HEK293T (cell line): ENCODE measurements at regions not wholly inside any gene's neighbourhood (a gene's known extent, or its start where the extent isn't known, plus 50 kb on each side); places are given as distances from the start of the nearest gene placed in this dataset.

Source experiments
- BHLHE40 ChIP-seq: fragments of 450-650 bp; IDR thresholded peaks from 2 replicates; pipeline ENCODE4 v1.6.1; 2016; ENCODE audit warnings: mild to moderate bottlenecking, moderate library complexity, borderline replicate concordance
- CTBP1 ChIP-seq: fragments of 450-650 bp; IDR thresholded peaks from 2 replicates; pipeline ENCODE4 v1.6.1; 2016; ENCODE audit warnings: borderline replicate concordance
- FOXM1 ChIP-seq: fragments of 450-650 bp; IDR thresholded peaks from 2 replicates; pipeline ENCODE4 v1.6.1; 2017; ENCODE audit warnings: mild to moderate bottlenecking, borderline replicate concordance
- HDGF ChIP-seq: fragments of 450-650 bp; IDR thresholded peaks from 2 replicates; pipeline ENCODE4 v1.6.1; 2017; ENCODE audit warnings: antibody characterized with exemption, borderline replicate concordance
- LEF1 ChIP-seq: fragments of 450-650 bp; IDR thresholded peaks from 2 replicates; pipeline ENCODE4 v1.6.1; 2017; ENCODE audit warnings: mild to moderate bottlenecking, borderline replicate concordance
- NFRKB ChIP-seq: fragments of 450-650 bp; IDR thresholded peaks from 2 replicates; pipeline ENCODE4 v1.6.1; 2016; ENCODE audit warnings: mild to moderate bottlenecking, moderate library complexity
- SP1 ChIP-seq: fragments of 450-650 bp; IDR thresholded peaks from 2 replicates; pipeline ENCODE4 v1.6.1; 2017
- SUZ12 ChIP-seq: fragments of 450-650 bp; IDR thresholded peaks from 2 replicates; pipeline ENCODE4 v1.6.1; 2016; ENCODE audit warnings: mild to moderate bottlenecking
- ZNF384 ChIP-seq: fragments of 450-650 bp; IDR thresholded peaks from 2 replicates; pipeline ENCODE4 v1.6.1; 2016

DNA sequence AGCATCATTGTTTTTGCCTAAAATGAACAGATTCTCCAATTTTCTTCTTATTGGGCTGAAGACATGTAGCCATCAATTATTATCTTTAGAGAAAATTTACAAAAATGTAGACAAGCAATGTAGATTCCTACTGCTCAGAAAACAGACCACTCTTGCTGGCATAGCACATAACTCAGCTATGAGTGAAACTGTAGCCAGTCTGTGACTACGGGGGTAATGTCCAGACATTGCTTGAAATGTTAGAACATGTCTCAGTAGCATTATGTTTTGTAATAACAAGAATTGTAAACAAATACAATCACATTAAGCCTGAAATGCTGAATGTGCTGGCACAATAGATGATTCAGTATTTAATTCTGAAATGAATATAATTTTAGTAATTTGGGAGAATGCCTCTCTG is 265.7 kb upstream of the KCNJ16 start:
- TF ChIP-seq SUZ12 (no peak), HDGF (no peak), ZNF384 (no peak), SP1 (no peak), CTBP1 (no peak), BHLHE40 (no peak), LEF1 (no peak), NFRKB (no peak), FOXM1 (no peak)
